H1 (cell line): ENCODE measurements at regions not wholly inside any gene's neighbourhood (a gene's known extent, or its start where the extent isn't known, plus 50 kb on each side); places are given as distances from the start of the nearest gene placed in this dataset.

ENCODE experiments used
- CTCF ChIA-PET: fragments of 300-600 bp; sonication (Branson Sonifier 250); formaldehyde crosslinking; loops from one replicate; lab custom pipeline; 2021; ENCODE audit not compliant: partially characterized antibody; lab: Charles Lee
- POLR2A ChIA-PET: fragments of 300-600 bp; sonication (Branson Sonifier 250); formaldehyde crosslinking; loops from one replicate; lab custom pipeline; 2021; ENCODE audit warnings: inconsistent platforms; ENCODE audit not compliant: partially characterized antibody; lab: Charles Lee
- DNase-seq, 2 experiments: peaks; one replicate each; pipeline versions ENCODE4 v3.0.0 to v3.0.0-alpha.2; 2010 to 2022; ENCODE audit warnings: low spot score in 2 of 2, low read depth in 1 of 2, mixed read lengths in 1 of 2
- FAIRE-seq: peaks from 2 replicates; lab custom pipeline; 2011; peaks lifted over from hg19 to GRCh38; lab: Jason Lieb, UNC
- H2AFZ ChIP-seq: 2 replicates; pipeline ENCODE4 v1.8.1; 2012; ENCODE audit warnings: low read length, inconsistent platforms
- H2AK5ac ChIP-seq: 2 replicates; pipeline ENCODE4 v1.6.1; 2013; ENCODE audit warnings: low read depth, low read length
- H2BK120ac ChIP-seq: replicated peaks from 2 replicates; pipeline ENCODE3; 2013; ENCODE audit warnings: low read depth, low read length, inconsistent platforms
- H2BK12ac ChIP-seq: 2 replicates; pipeline ENCODE4 v1.6.1; 2013; ENCODE audit warnings: low read depth, low read length
- H2BK15ac ChIP-seq: 2 replicates; pipeline ENCODE4 v1.6.1; 2013; ENCODE audit warnings: low read length
- H2BK20ac ChIP-seq: 2 replicates; pipeline ENCODE4 v1.6.1; 2013; ENCODE audit warnings: low read length
- H2BK5ac ChIP-seq: 2 replicates; pipeline ENCODE4 v1.6.1; 2013; ENCODE audit warnings: low read depth, low read length
- H3K14ac ChIP-seq: 2 replicates; pipeline ENCODE4 v1.6.1; 2013; ENCODE audit warnings: inconsistent platforms; ENCODE audit not compliant: insufficient read length
- H3K18ac ChIP-seq: 2 replicates; pipeline ENCODE4 v1.6.1; 2013; ENCODE audit warnings: low read length; ENCODE audit errors: extremely low read depth
- H3K23ac ChIP-seq: 2 replicates; pipeline ENCODE4 v1.6.1; 2013; ENCODE audit warnings: inconsistent platforms; ENCODE audit not compliant: insufficient read length
- H3K23me2 ChIP-seq: 2 replicates; pipeline ENCODE4 v1.6.1; 2013; ENCODE audit warnings: low read depth, low read length
- H3K27ac ChIP-seq: 2 replicates; pipeline ENCODE4 v1.6.1; 2011; ENCODE audit warnings: low read depth, low read length, inconsistent platforms
- H3K27me3 ChIP-seq, 4 experiments: replicated peaks in 1 of 4; 1 replicate in 1 of 4; 2 replicates in 3 of 4; pipeline versions ENCODE4 v1.6.1 to v1.8.1; 2011 to 2013; ENCODE audit warnings: low read length in 3 of 4, mild to moderate bottlenecking in 3 of 4, inconsistent platforms in 2 of 4, mixed read lengths in 2 of 4, moderate library complexity in 1 of 4; ENCODE audit not compliant: control insufficient read depth in 3 of 4, insufficient read depth in 3 of 4; ENCODE audit errors: extremely low read depth in 1 of 4
- H3K36me3 ChIP-seq, 4 experiments: 2 replicates each; pipeline versions ENCODE4 v1.6.1 to v1.8.1; 2011 to 2013; ENCODE audit warnings: mild to moderate bottlenecking in 4 of 4, low read length in 3 of 4, moderate library complexity in 2 of 4, control low read depth in 1 of 4, inconsistent platforms in 1 of 4; ENCODE audit not compliant: insufficient read depth in 4 of 4, control insufficient read depth in 2 of 4
- H3K4ac ChIP-seq: replicated peaks from 2 replicates; pipeline ENCODE3; 2013; ENCODE audit warnings: low read length, low read depth, mixed read lengths, inconsistent platforms; ENCODE audit not compliant: insufficient read length
- H3K4me1 ChIP-seq, 4 experiments: replicated peaks in 1 of 4; 1 replicate in 1 of 4; 2 replicates in 3 of 4; pipeline versions ENCODE4 v1.6.1 to v1.8.1; 2011 to 2013; ENCODE audit warnings: low read length in 3 of 4, inconsistent platforms in 2 of 4, mixed read lengths in 1 of 4; ENCODE audit not compliant: insufficient read depth in 4 of 4, control insufficient read depth in 3 of 4
- H3K4me2 ChIP-seq, 2 experiments: 2 replicates each; pipeline versions ENCODE4 v1.6.1 to v1.8.1; 2011 to 2013; ENCODE audit warnings: low read depth in 2 of 2, low read length in 2 of 2, control low read depth in 1 of 2, inconsistent platforms in 1 of 2, mild to moderate bottlenecking in 1 of 2; ENCODE audit not compliant: insufficient read depth in 1 of 2
- H3K4me3 ChIP-seq, 4 experiments: fragments of 200-600, 300-600 bp in 1 of 4; sonication (generic), shearing (Covaris generic), sonication (Bioruptor Twin) in 1 of 4; 2 replicates each; pipeline versions ENCODE4 v1.5.1 to v1.8.1; 2011 to 2016; ENCODE audit warnings: low read length in 4 of 4, low read depth in 3 of 4, control low read depth in 2 of 4, inconsistent platforms in 2 of 4, mild to moderate bottlenecking in 2 of 4, mixed read lengths in 1 of 4, moderate library complexity in 1 of 4; ENCODE audit not compliant: insufficient read depth in 2 of 4; ENCODE audit errors: extremely low read depth in 1 of 4
- H3K56ac ChIP-seq: replicated peaks from 2 replicates; pipeline ENCODE3; 2013; ENCODE audit warnings: low read depth, mild to moderate bottlenecking, mixed read lengths, low read length, inconsistent platforms; ENCODE audit not compliant: insufficient read length
- H3K79me1 ChIP-seq: 2 replicates; pipeline ENCODE4 v1.6.1; 2013; ENCODE audit warnings: low read depth, low read length, control low read depth
- H3K79me2 ChIP-seq, 2 experiments: 2 replicates each; pipeline versions ENCODE4 v1.6.1 to v1.8.1; 2012 to 2013; ENCODE audit warnings: low read length in 2 of 2, mild to moderate bottlenecking in 2 of 2, inconsistent platforms in 1 of 2; ENCODE audit not compliant: insufficient read depth in 2 of 2, control insufficient read depth in 1 of 2
- H3K9ac ChIP-seq, 4 experiments: replicated peaks in 1 of 4; 1 replicate in 1 of 4; 2 replicates in 3 of 4; pipeline versions ENCODE4 v1.6.1 to v1.8.1; 2011 to 2013; ENCODE audit warnings: low read depth in 3 of 4, low read length in 3 of 4, control low read depth in 2 of 4, mild to moderate bottlenecking in 2 of 4, moderate library complexity in 2 of 4, inconsistent platforms in 1 of 4; ENCODE audit errors: extremely low read depth in 1 of 4
- H3K9me3 ChIP-seq, 2 experiments: 2 replicates each; pipeline versions ENCODE4 v1.6.1 to v1.8.1; 2012 to 2013; ENCODE audit warnings: mild to moderate bottlenecking in 2 of 2, moderate library complexity in 2 of 2, control low read depth in 1 of 2, inconsistent platforms in 1 of 2, low read depth in 1 of 2, low read length in 1 of 2, mixed read lengths in 1 of 2; ENCODE audit not compliant: insufficient read depth in 2 of 2
- H4K20me1 ChIP-seq, 2 experiments: replicated peaks in 1 of 2; 2 replicates each; pipeline versions ENCODE3 to v1.8.1; 2011 to 2013; ENCODE audit warnings: inconsistent platforms in 2 of 2, low read length in 2 of 2, mild to moderate bottlenecking in 1 of 2; ENCODE audit not compliant: insufficient read depth in 2 of 2, control insufficient read depth in 1 of 2
- H4K5ac ChIP-seq: 2 replicates; pipeline ENCODE4 v1.6.1; 2013; ENCODE audit warnings: low read length, low read depth, mixed read lengths, inconsistent platforms; ENCODE audit not compliant: insufficient read length
- H4K8ac ChIP-seq: 2 replicates; pipeline ENCODE4 v1.8.0; 2013; ENCODE audit warnings: mild to moderate bottlenecking, moderate library complexity, low read length, inconsistent platforms; ENCODE audit not compliant: insufficient read depth; ENCODE audit errors: extremely low read depth
- H4K91ac ChIP-seq: replicated peaks from 2 replicates; pipeline ENCODE3; 2013; ENCODE audit warnings: low read length, mixed read lengths, inconsistent platforms; ENCODE audit not compliant: insufficient read length
- ASH2L ChIP-seq: fragments of 200-600, 300-600 bp; sonication (generic); IDR thresholded peaks from one replicate; pipeline ENCODE4 v1.7.1; 2017; ENCODE audit warnings: low read length
- CTCF ChIP-seq, 3 experiments: IDR thresholded peaks; 1 replicate in 2 of 3; 2 replicates in 1 of 3; pipeline versions ENCODE4 v1.5.1 to v1.6.1; 2011; ENCODE audit warnings: low read length in 3 of 3, mild to moderate bottlenecking in 3 of 3, inconsistent platforms in 2 of 3, low read depth in 1 of 3, moderate library complexity in 1 of 3; ENCODE audit not compliant: insufficient read depth in 1 of 3; ENCODE audit errors: control extremely low read depth in 1 of 3
- NANOG ChIP-seq: IDR thresholded peaks from 2 replicates; pipeline ENCODE4 v1.6.1; 2011; ENCODE audit warnings: low read length, low read depth, mild to moderate bottlenecking, inconsistent platforms; ENCODE audit not compliant: insufficient read depth, poor library complexity, severe bottlenecking
- NRF1 ChIP-seq: IDR thresholded peaks from 2 replicates; pipeline ENCODE4 v1.6.1; 2011; ENCODE audit warnings: mild to moderate bottlenecking, low read depth, low read length, improper control_type of control experiment
- RAD21 ChIP-seq, 2 experiments: IDR thresholded peaks in 1 of 2; conservative IDR thresholded peaks in 1 of 2; 2 replicates each; pipeline ENCODE4 v1.6.1; 2011; ENCODE audit warnings: low read depth in 2 of 2, low read length in 2 of 2, improper control_type of control experiment in 1 of 2, inconsistent platforms in 1 of 2, mild to moderate bottlenecking in 1 of 2, moderate library complexity in 1 of 2
- RBBP5 ChIP-seq: IDR thresholded peaks from 2 replicates; pipeline ENCODE4 v1.7.1; 2012; ENCODE audit warnings: low read depth, mild to moderate bottlenecking, inconsistent platforms, low read length, moderate library complexity, borderline replicate concordance
- RNF2 ChIP-seq: fragments of 200-900, 300-1000 bp; sonication (generic); IDR thresholded peaks from 2 replicates; pipeline ENCODE4 v1.7.1; 2016; ENCODE audit warnings: borderline replicate concordance, low read depth, mild to moderate bottlenecking, antibody characterized with exemption, low read length; ENCODE audit not compliant: poor library complexity, severe bottlenecking; ENCODE audit errors: missing control alignments
- YY1 ChIP-seq: IDR thresholded peaks from 2 replicates; pipeline ENCODE4 v1.6.1; 2011; ENCODE audit warnings: low read depth, mild to moderate bottlenecking, low read length
- ZNF274 ChIP-seq: IDR thresholded peaks from 2 replicates; pipeline ENCODE4 v1.7.0; 2012; ENCODE audit warnings: low read length, borderline replicate concordance; ENCODE audit errors: extremely low read depth
- WGBS, 2 experiments: shearing (Covaris generic) in 1 of 2; methylation state at CpG; one replicate each; pipeline versions ENCODE4 v1.1.6 to v1.1.7; 2013 to 2015; ENCODE audit warnings: low lambda C conversion rate in 2 of 2, mixed read lengths in 2 of 2, inconsistent platforms in 1 of 2, low coverage in 1 of 2, missing lambda C conversion rate in 1 of 2; ENCODE audit not compliant: insufficient replicate concordance in 2 of 2, insufficient coverage in 1 of 2, insufficient read length in 1 of 2; ENCODE audit errors: extremely low coverage in 1 of 2, missing lambda C conversion rate in 1 of 2; 5-methylcytosine and 5-hydroxymethylcytosine counted together

- Histone ChIP-seq H3K56ac (no peak overlapping the region), H2BK20ac (no peak overlapping the region), H3K4me3 (no peak overlapping the region), H3K9me3 (no peaks in the 10 kb centered on the region), H3K18ac (peak overlapping the region; percentile 87), H3K79me1 (peaks cover 4% of the 10 kb centered on the region), H3K4me1 (peaks cover 4 to 41% (median 27%) of the 10 kb centered on the region in 4 experiments), H4K91ac (peak overlapping the region; percentile 34), H4K5ac (peak overlapping the region; percentile 47), H4K20me1 (peaks cover 0 to 3% of the 10 kb centered on the region in 2 experiments), H3K36me3 (no peaks in the 10 kb centered on the region), H2BK12ac (peak overlapping the region; percentile 95; the same call in 1 of the 2 replicates), H3K23ac (no peak overlapping the region), H2BK15ac (peak overlapping the region; percentile 92; the same call in 1 of the 2 replicates), H3K79me2 (peaks cover 0 to 5% of the 10 kb centered on the region in 2 experiments; a peak in 1 of 4 replicates), H3K23me2 (peaks cover 5% of the 10 kb centered on the region; the same call in 1 of the 2 replicates), H2BK120ac (no peak overlapping the region), H3K14ac (no peak overlapping the region), H2AK5ac (no peak overlapping the region; the same call in 1 of the 2 replicates), H3K9ac (no peak overlapping the region), H2BK5ac (peak overlapping the region; percentile 52; the same call in 1 of the 2 replicates), H2AFZ (no peak overlapping the region), H3K4ac (no peak overlapping the region), H3K27me3 (no peaks in the 10 kb centered on the region; a peak in 2 of 7 replicates), H4K8ac (peak overlapping the region; percentile 74; the same call in 1 of the 2 replicates), H3K27ac (no peak overlapping the region), H3K4me2 (peak overlapping the region; percentile 43 to 46; a peak in 2 of 4 replicates)
- DNase-seq (peak in 1 of 2 experiments; percentile 79), FAIRE-seq (no peak)
- POLR2A ChIA-PET = interaction anchor here (0.6 kb wide), 1 partner anchor 749 kb away, joined by 3 read pairs; no protein-coding TSS in a partner anchor
- WGBS, 2 experiments = 29% methylated on average over 13 of the region's 17 CpGs; no CpG with 5 or more reads in 1 of the 2 experiments
- CTCF ChIA-PET = interaction anchor here (0.7 to 33.8 kb wide), 12 partner anchors 9 to 124 kb away, joined by 3 to 371 read pairs (median 3); no protein-coding TSS in a partner anchor
- no peak for TF ChIP-seq NRF1
- no peak for TF ChIP-seq YY1
- TF ChIP-seq NANOG = no peak
- peak; percentile 39 to 48; a peak in 3 of 4 replicates for TF ChIP-seq RAD21 (IDR thresholded peaks at IDR 0.05 in 1 of 2, conservative IDR thresholded peaks at IDR 0.05 in 1 of 2; ENCODE audit: low read depth in 2 of 2, low read length in 2 of 2)
- peak; percentile 26 for TF ChIP-seq ASH2L
- TF ChIP-seq RBBP5 = 0 out of 2 replicates have a peak, but pooled peaks have one; percentile 56
- no peak for TF ChIP-seq ZNF274
- TF ChIP-seq CTCF (IDR thresholded peaks at IDR 0.05; ENCODE audit: control extremely low read depth in 1 of 3, insufficient read depth in 1 of 3, low read depth in 1 of 3, low read length in 3 of 3) = peak; percentile 50 to 59 (median 58)
- no peak for TF ChIP-seq RNF2
These were observed 126.0 kb upstream of the CIBAR2 start for GRCh38 chr16:85238233-85238647.
